ENCODE measurements at regions not wholly inside any gene's neighbourhood (a gene's known extent, or its start where the extent isn't known, plus 50 kb on each side); places are given as distances from the start of the nearest gene placed in this dataset.

DNA sequence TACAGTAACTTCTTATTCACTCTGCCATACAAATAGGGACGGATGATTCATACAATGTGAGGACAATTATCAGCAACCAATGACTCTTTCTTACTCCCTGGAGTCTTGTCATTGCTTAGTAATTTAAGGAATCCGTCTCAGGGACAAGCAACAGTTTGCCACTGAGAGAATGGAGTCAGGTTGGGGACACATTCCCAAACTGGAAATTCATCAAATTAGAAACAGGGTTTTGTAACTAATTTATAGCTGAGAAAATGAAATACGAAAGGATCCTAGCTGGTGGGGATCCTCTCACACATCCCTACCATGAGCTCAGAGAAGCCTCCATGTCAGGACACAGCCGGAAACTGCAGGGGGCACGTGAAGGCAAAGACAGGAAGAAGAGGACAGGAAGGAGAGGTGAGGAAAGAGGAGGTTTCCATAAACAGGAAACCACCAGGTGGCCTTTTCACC, 50.4 kb upstream of the KDR start:
- no peak for ATAC-seq
- no peaks in the 10 kb centered on the region for H3K36me3 Mint-ChIP-seq (ENCODE audit: insufficient read depth)
- no peaks in the 10 kb centered on the region for H3K4me1 Mint-ChIP-seq (ENCODE audit: low read depth)
- H3K4me3 Mint-ChIP-seq, result no peak overlapping the region
- H3K27me3 Mint-ChIP-seq (ENCODE audit: low read depth), result peaks cover 6% of the 10 kb centered on the region
- DNase-seq, result no peak
- H3K9me3 Mint-ChIP-seq, result no peaks in the 10 kb centered on the region

DNA sequence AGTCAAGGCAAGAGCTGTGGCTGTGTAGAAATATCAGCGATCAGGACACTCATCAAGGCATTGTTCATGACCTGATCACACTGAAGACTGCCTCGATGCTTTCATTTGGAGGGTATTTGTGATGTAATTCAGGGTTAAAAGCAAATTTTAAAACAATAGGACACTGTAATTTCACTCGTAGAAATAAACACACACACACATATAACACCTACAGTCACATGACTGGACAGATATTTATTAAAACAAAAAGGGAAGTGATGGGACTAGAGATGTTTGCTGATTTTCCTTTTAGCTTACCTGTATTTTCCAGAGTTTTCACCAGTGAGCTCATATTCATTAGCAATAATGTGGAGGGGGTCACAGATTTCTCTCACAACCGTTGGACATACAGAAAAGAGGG, 51.1 kb upstream of the KDR start:
- Mint-ChIP-seq H3K27me3 (ENCODE audit: low read depth) (peaks cover 6% of the 10 kb centered on the region), H3K9me3 (no peaks in the 10 kb centered on the region), H3K4me1 (ENCODE audit: low read depth) (no peaks in the 10 kb centered on the region), H3K36me3 (ENCODE audit: insufficient read depth) (no peaks in the 10 kb centered on the region), H3K4me3 (no peak overlapping the region)
- DNase-seq, result no peak
- ATAC-seq, result no peak

DNA sequence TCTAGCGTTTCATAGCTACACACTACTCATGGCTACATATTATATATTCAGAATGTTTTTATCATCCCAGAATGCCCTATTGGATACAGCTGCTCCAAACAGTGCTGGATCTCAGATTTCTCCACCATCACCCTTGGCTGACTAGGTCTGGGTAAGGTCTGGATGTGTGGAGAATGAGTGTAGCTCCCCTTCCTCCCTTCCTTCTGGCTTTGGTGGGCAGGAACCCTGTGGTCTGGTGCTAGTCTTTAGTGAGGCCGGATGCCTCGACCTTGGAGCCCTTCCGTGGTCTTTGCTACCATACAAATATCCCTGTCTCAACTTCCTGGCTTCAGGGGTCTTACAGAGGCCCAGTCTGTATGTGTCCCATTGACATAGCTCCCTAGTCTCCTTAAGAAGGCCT, 52.1 kb upstream of the KDR start:
- no peaks in the 10 kb centered on the region for H3K9me3 Mint-ChIP-seq
- no peak for DNase-seq

DNA sequence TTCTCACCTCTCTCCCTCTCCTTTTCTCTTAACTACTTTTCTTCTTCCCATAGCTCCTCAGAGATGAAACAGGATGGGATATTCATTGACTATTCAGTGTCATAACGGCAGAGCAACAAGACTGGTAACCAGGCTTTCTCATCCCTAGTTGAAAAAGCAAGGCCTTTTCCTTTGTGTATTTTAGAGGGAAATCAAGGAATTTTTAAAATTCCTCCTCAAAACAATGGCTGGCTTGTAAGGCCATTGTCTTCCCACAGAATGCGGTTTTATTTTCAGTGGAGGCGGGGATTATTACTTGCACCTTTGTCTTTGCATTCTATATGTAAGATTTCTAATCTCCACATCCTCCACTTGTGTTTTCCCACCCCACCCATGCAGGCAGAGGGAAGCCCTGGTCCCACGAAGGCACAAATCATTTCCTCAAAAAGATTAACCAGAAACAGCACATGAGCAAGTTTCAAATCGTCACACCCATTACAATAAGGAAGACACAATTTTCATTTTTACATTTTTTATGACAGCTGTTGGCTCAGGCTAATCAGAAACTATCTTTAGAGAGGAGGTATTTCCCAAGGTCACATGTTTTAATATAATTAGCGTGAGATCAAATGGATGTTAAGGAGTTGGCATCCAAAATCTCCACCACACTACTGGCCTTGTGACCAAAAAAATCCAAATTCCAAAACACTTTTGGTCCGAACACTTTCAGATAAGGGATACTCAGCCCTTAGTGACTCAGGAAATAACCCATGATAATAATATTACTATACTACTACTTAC, 53.0 kb upstream of the KDR start:
- Mint-ChIP-seq H3K36me3 (ENCODE audit: insufficient read depth) (no peaks in the 10 kb centered on the region), H3K4me1 (ENCODE audit: low read depth) (no peaks in the 10 kb centered on the region), H3K27me3 (ENCODE audit: low read depth) (peaks cover 3% of the 10 kb centered on the region), H3K9me3 (no peaks in the 10 kb centered on the region), H3K4me3 (no peak overlapping the region)
- no peak for DNase-seq
- no peak for ATAC-seq

More for the DNA sequence above, 52.1 kb upstream of the KDR start:
- Mint-ChIP-seq H3K27me3 (ENCODE audit: low read depth) (peaks cover 6% of the 10 kb centered on the region), H3K4me3 (no peak overlapping the region), H3K4me1 (ENCODE audit: low read depth) (no peaks in the 10 kb centered on the region), H3K36me3 (ENCODE audit: insufficient read depth) (no peaks in the 10 kb centered on the region)
- ATAC-seq, result no peak

DNA sequence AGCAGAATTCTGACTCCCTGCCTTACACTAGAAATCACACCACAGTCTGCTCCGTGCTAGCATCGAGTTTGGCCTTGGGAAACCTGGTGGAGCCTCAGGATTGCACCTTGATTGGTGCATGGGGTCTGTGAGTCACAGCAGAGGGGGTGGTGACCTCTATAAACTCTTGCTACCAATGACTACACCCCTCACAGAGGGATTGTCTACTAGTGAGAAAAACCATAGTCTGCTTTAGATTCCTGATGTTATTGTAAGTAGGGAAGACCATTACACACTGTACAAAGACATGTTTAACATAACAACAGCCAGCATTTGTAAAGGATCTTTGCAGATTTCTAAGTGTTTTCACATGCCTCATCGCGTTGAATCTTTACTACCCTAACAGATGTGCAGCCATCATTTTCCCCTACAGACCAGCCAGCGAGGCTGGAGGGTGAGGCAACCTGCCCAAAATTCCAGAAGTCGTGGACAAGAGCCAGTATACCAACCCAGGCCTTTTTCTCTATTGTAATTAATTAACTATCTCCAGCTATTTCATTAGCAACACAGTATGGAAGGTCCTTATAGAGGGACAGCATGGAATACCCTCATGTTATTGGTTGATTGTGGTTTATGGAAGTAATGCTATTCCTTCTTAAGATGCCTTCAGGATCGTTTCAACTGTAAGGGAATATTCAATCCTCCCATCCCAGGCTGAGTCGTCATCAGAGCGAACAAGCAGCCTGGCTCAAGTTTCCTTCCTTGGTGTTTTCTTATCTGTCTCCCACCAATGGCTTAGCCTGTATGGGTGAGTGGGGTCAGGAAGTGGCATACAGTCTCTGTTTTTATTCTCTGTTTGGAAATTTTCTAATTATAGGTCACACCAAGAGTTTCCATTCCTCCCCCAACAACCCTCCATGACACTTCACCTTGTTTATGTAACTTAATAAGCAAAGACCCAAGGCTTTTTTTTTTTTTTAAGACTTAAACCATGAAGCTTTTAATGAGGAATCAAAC, 55.9 kb upstream of the KDR start:
- Mint-ChIP-seq H3K36me3 (ENCODE audit: insufficient read depth) (no peaks in the 10 kb centered on the region), H3K4me3 (no peak overlapping the region), H3K9me3 (no peaks in the 10 kb centered on the region), H3K27me3 (ENCODE audit: low read depth) (peaks cover 4% of the 10 kb centered on the region), H3K4me1 (ENCODE audit: low read depth) (no peaks in the 10 kb centered on the region)
- DNase-seq (no peak), ATAC-seq (no peak)

DNA sequence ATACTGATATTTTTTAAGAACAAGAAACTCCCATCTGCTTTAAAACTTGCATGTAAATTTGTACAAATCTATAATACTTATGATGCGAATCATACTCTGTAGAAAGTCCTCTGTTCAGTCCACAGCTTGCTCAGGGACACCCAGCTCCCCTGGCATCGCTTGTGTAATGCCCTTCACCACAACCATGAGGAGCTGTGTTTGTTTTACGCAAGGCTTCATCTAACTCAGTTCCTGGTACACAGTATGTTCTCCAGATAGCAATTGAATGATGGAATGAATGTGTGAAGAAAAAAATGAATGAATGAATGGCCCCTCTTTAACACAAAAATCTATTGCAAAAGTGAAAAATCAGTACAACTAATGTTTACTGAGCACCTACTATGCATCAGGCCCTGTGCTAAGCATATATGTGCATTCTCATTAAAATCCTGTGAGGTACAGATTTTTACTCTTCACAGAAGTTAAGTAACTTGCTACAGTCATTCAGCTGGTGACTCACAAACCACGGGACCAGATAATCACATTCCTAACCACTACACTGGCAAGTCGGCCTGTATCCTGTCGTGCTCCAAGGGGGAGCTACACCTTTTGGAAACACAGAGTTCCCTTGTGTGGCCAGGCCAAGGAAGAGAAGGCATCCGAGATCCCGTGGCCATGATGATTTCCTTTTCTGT, 58.7 kb upstream of the KDR start:
- Mint-ChIP-seq H3K9me3 (no peaks in the 10 kb centered on the region), H3K27me3 (ENCODE audit: low read depth) (peaks cover 4% of the 10 kb centered on the region), H3K4me1 (ENCODE audit: low read depth) (no peaks in the 10 kb centered on the region), H3K4me3 (no peak overlapping the region), H3K36me3 (ENCODE audit: insufficient read depth) (no peaks in the 10 kb centered on the region)
- ATAC-seq (no peak), DNase-seq (no peak)

DNA sequence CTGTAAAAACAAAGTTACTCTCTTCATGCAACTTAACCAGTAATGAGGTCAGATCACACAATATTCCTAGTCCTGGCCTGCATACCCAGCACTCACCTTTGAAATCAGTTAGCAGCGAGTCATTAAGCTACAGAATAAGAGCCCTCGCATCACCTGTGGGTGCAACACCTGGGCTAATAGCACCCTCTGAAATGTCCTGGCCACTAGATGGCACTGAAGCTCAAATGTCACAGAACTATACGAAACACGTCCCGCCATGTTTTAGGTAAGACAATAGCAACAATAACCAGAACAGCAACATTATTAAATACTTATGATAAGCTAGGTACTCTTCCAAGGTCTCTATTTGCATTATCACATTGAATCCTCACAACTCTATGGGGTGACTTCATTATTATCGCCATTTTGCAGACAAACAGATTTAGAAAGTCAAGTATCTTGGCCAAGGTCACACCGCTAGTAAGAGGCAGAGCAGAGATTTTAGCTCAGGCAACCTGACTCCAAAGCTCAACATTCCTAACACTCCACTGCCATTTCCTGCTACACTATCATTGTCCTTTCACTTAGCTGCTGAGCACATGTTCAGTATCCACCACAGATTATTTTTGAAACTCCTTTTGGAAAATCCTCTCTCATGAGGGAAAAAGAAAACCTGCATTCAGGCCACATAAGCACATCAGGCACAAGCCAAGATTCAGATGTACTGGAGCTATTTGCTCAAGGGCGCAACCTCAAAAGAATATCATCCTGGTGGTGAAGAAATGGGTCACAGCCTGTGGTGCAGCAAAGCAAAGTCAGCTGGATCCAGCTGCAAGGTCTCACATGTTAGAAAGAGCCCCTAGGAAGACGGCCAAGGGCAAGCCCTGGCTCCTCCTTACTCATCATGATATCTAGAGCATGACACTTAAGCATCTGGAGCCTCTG, 59.5 kb upstream of the KDR start:
- Mint-ChIP-seq H3K4me3 (no peak overlapping the region), H3K4me1 (ENCODE audit: low read depth) (no peaks in the 10 kb centered on the region), H3K27me3 (ENCODE audit: low read depth) (peaks cover 4% of the 10 kb centered on the region), H3K36me3 (ENCODE audit: insufficient read depth) (no peaks in the 10 kb centered on the region), H3K9me3 (no peaks in the 10 kb centered on the region)
- peak; percentile 6 for DNase-seq
- ATAC-seq, result no peak

DNA sequence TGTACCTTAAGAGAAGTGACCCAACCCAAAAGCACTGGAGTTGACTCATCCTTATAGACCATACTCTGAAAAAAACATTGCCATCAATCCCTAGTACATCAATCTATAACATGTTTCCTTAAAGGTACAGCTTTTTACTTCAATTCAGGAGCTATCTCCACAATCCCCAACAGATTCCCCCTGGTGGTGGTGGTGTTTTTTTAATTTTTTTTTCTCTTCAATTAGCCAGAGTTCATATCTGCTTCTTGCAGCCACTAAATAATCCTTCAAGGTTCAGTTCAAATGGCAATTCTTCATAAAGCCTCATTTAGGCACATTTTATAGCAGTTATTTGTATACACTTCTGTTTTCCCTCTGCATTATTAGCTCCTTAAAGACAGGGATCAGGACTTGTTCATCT, 60.7 kb upstream of the KDR start:
- Mint-ChIP-seq H3K4me3 (no peak overlapping the region), H3K36me3 (ENCODE audit: insufficient read depth) (no peaks in the 10 kb centered on the region), H3K4me1 (ENCODE audit: low read depth) (no peaks in the 10 kb centered on the region), H3K9me3 (no peaks in the 10 kb centered on the region), H3K27me3 (ENCODE audit: low read depth) (peaks cover 4% of the 10 kb centered on the region)
- ATAC-seq (no peak), DNase-seq (no peak)

DNA sequence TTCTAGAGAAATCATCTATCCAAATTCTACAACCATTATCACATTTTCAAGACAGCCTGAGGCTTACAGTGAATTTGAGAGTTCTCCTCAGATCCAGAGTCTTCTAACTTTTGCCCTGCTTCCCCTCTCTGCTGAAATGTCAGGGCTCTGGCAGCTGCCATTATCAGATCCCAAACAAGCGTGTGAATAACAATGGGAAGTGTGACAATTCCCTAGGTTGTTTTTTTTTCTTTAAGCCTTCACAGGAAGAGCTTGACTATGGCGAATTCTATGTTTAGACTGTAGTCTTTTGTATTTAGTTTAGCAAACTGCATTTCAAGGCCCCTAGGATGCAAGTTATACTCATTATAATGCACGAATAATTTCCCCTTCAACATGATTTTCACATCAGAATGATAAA, 61.3 kb upstream of the KDR start:
- no peaks in the 10 kb centered on the region for H3K9me3 Mint-ChIP-seq
- H3K36me3 Mint-ChIP-seq (ENCODE audit: insufficient read depth), result no peaks in the 10 kb centered on the region
- no peak overlapping the region for H3K4me3 Mint-ChIP-seq
- no peaks in the 10 kb centered on the region for H3K4me1 Mint-ChIP-seq (ENCODE audit: low read depth)
- H3K27me3 Mint-ChIP-seq (ENCODE audit: low read depth), result peaks cover 4% of the 10 kb centered on the region
- DNase-seq (no peak), ATAC-seq (no peak)

DNA sequence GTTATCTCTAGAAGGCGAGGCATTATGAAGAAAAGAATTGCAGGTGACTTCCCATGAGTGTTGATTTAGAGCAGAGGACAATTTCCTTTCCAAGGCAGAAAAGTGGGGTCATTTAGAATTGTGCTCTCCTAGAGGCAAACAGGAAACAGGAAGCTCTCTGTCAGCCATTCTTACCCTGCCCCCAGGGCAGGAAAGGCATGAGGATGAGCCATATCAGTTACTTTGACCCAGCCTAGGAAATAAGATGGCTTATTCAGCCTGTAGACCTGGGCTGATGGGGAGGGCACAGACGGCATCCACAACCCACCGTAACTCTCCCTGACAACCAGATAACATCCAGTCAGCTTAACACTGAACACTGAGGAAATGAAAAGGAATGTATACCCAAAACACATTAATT, 88.8 kb upstream of the KDR start:
- ATAC-seq (no peak), DNase-seq (no peak)
- H3K36me3 Mint-ChIP-seq (ENCODE audit: insufficient read depth), result no peaks in the 10 kb centered on the region
- H3K27me3 Mint-ChIP-seq (ENCODE audit: low read depth), result peaks cover 2% of the 10 kb centered on the region
- H3K9me3 Mint-ChIP-seq, result no peaks in the 10 kb centered on the region
- H3K4me3 Mint-ChIP-seq, result no peak overlapping the region
- no peaks in the 10 kb centered on the region for H3K4me1 Mint-ChIP-seq (ENCODE audit: low read depth)

DNA sequence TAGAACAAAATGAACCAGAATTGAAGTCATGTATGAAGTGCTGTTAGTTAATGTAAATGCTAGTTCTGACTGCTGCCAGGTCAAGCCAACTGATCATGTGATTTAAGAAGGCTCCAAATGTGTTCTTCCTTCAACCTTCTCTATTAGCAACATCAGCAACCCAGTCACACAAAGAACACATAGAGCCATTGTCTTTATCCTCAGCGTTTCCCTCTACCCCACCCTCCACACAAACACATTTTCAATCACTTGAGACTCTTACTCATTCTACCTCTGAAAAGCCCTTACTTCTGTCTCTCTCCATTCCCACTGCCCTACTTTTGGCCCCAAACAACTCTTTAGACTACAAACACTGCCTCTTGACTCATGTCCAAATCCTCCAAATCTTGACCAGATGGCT, 89.7 kb upstream of the KDR start:
- no peak for ATAC-seq
- no peak for DNase-seq
- Mint-ChIP-seq H3K27me3 (ENCODE audit: low read depth) (peaks cover 2% of the 10 kb centered on the region), H3K4me3 (no peak overlapping the region), H3K9me3 (no peaks in the 10 kb centered on the region), H3K36me3 (ENCODE audit: insufficient read depth) (no peaks in the 10 kb centered on the region), H3K4me1 (ENCODE audit: low read depth) (no peaks in the 10 kb centered on the region)

DNA sequence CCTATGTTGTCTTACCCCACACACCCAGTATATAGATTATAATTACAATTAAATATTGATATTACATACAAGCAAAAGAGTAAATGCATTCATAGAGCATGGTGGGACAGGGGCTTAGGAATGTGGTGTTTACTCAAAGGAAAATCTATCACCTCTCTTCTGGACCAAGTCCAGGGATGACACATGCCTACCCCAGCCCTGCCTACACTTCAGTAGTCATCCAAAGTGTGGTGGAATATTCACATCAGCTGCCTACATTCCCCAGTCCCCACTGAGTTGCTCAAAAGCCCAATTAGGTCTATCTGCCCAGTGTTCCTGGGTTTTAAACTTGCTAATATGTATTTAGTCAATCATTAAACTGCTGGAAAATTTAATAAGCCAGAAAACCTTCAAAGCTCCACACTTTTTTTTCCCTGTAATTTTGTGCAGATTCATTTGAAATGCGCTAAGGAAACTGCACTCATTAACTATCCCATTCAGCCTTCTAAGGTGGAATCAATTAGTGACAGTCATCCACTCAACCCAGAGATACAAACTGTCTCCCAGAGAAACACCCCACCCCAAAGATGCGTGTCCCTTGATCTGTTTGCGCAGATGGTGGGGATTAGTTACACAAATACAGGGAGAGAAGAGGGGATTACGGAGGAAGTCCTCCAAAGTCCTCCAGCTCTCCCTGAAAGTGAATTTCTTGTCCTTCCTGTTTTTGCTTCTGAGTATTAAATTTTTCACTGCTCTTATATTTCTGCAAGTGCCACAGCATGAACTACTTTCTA, 91.7 kb upstream of the KDR start:
- Mint-ChIP-seq H3K36me3 (ENCODE audit: insufficient read depth) (no peaks in the 10 kb centered on the region), H3K4me3 (no peak overlapping the region), H3K9me3 (no peaks in the 10 kb centered on the region), H3K27me3 (ENCODE audit: low read depth) (peaks cover 2% of the 10 kb centered on the region), H3K4me1 (ENCODE audit: low read depth) (no peaks in the 10 kb centered on the region)
- DNase-seq (no peak), ATAC-seq (no peak)

DNA sequence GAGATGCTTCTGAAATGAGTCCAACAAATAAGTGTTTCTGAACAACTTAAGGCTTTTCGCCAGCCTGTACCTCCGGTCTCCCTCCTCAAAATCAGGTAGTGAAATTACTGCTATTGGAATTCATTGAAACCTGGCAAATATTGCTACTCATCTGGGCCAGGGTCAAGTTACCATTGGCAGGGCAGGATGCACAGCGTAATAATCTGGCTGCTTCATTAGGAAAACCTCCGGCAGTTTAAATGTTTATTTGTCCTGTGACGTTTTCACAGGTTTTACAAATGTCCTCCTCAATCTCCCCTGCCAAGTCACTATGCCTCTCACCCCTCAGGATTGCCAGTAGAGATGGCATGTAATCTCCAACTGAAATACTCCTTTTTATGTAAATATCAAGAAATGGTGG, 92.6 kb upstream of the KDR start:
- no peak overlapping the region for H3K4me3 Mint-ChIP-seq
- H3K36me3 Mint-ChIP-seq (ENCODE audit: insufficient read depth), result no peaks in the 10 kb centered on the region
- H3K4me1 Mint-ChIP-seq (ENCODE audit: low read depth), result no peaks in the 10 kb centered on the region

More for the DNA sequence above, 92.6 kb upstream of the KDR start:
- ATAC-seq (no peak), DNase-seq (no peak)
- Mint-ChIP-seq H3K27me3 (ENCODE audit: low read depth) (peaks cover 2% of the 10 kb centered on the region), H3K9me3 (no peaks in the 10 kb centered on the region)

Data from activated T-cell treated with anti-CD3 and anti-CD28 coated beads, Interleukin-2, amount 50 U/mL, for 4 hours (primary cell).